SK-N-SH (cell line): ENCODE measurements at regions not wholly inside any gene's neighbourhood (a gene's known extent, or its start where the extent isn't known, plus 50 kb on each side); places are given as distances from the start of the nearest gene placed in this dataset.

Experiments
- EP300 ChIP-seq, 2 experiments: IDR thresholded peaks; 2 replicates each; pipeline versions ENCODE4 v1.4.0 to v1.6.1; 2012; ENCODE audit warnings: borderline replicate concordance in 1 of 2, low read depth in 1 of 2, low read length in 1 of 2
- MXI1 ChIP-seq: IDR thresholded peaks from 2 replicates; pipeline ENCODE4 v1.6.1; 2012; ENCODE audit warnings: mild to moderate bottlenecking, low read depth, low read length, improper control_type of control experiment
- RAD21 ChIP-seq: IDR thresholded peaks from 2 replicates; pipeline ENCODE4 v1.6.1; 2012; ENCODE audit warnings: mild to moderate bottlenecking, low read length
- RXRA ChIP-seq: IDR thresholded peaks from 2 replicates; pipeline ENCODE4 v1.4.0; 2012; ENCODE audit warnings: low read depth, mild to moderate bottlenecking, borderline replicate concordance
- TAF1 ChIP-seq: IDR thresholded peaks from 2 replicates; pipeline ENCODE4 v1.6.1; 2012; ENCODE audit warnings: low read depth, mild to moderate bottlenecking, low read length, moderate library complexity, borderline replicate concordance
- YY1 ChIP-seq: IDR thresholded peaks from 2 replicates; pipeline ENCODE4 v1.4.0; 2012; ENCODE audit warnings: low read depth, mild to moderate bottlenecking
- TF ChIP-seq, protein P1 (sequence below): fragments of 200-600 bp; sonication (generic); IDR thresholded peaks from 2 replicates; pipeline ENCODE4 v1.6.1; 2017; ENCODE audit warnings: antibody characterized with exemption, mild to moderate bottlenecking, moderate library complexity

DNA sequence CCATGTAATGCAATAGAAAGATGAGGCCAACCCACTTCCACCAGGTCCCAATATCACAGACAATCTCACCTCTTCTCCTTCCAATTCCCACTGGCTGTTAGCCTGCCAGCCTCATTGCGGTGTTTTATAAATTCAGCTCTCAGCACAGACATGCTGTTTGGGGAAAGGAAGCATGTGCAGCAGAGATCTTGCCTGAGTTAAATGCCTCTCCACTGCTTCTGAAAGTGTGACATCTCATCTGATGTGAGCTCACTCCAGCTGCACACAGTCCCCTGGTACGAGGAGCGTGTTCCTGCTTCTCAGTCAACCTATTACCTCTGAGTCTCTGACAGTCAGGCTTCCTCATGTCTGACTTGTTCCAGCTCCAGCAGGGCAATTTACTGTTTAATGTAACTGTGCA, 122.7 kb upstream of the GUCY1A2 start:
- TF ChIP-seq RAD21 (no peak), MXI1 (no peak), EP300 (IDR thresholded peaks at IDR 0.05; ENCODE audit: borderline replicate concordance in 1 of 2, low read depth in 1 of 2, low read length in 1 of 2) (no peak), YY1 (no peak), TAF1 (no peak), RXRA (no peak)
- TF ChIP-seq, protein P1, sequence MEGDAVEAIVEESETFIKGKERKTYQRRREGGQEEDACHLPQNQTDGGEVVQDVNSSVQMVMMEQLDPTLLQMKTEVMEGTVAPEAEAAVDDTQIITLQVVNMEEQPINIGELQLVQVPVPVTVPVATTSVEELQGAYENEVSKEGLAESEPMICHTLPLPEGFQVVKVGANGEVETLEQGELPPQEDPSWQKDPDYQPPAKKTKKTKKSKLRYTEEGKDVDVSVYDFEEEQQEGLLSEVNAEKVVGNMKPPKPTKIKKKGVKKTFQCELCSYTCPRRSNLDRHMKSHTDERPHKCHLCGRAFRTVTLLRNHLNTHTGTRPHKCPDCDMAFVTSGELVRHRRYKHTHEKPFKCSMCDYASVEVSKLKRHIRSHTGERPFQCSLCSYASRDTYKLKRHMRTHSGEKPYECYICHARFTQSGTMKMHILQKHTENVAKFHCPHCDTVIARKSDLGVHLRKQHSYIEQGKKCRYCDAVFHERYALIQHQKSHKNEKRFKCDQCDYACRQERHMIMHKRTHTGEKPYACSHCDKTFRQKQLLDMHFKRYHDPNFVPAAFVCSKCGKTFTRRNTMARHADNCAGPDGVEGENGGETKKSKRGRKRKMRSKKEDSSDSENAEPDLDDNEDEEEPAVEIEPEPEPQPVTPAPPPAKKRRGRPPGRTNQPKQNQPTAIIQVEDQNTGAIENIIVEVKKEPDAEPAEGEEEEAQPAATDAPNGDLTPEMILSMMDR: no peak
